Liver (tissue), 7 donors: ENCODE measurements at regions not wholly inside any gene's neighbourhood (a gene's known extent, or its start where the extent isn't known, plus 50 kb on each side); places are given as distances from the start of the nearest gene placed in this dataset.

Source experiments
- DNase-seq: peaks from one replicate; pipeline ENCODE4 v3.0.0-alpha.2; 2017; ENCODE audit warnings: low spot score
- H3K27ac ChIP-seq, 2 donors: one replicate each; pipeline ENCODE4 v1.7.0; 2013; ENCODE audit warnings: inconsistent platforms in 2 of 2, low read length in 2 of 2, control low read depth in 1 of 2, low read depth in 1 of 2, mild to moderate bottlenecking in 1 of 2
- H3K27me3 ChIP-seq, 4 donors: one replicate each; pipeline versions ENCODE4 v1.6.1 to v1.7.0; 2013; ENCODE audit warnings: low read length in 3 of 4, inconsistent platforms in 1 of 4, mild to moderate bottlenecking in 1 of 4, moderate library complexity in 1 of 4; ENCODE audit not compliant: control insufficient read depth in 4 of 4, insufficient read depth in 4 of 4
- H3K36me3 ChIP-seq, 4 donors: one replicate each; pipeline versions ENCODE4 v1.6.1 to v1.7.0; 2013; ENCODE audit warnings: low read length in 3 of 4, mild to moderate bottlenecking in 3 of 4, low read depth in 1 of 4, moderate library complexity in 1 of 4; ENCODE audit not compliant: control insufficient read depth in 4 of 4, insufficient read depth in 3 of 4
- H3K4me1 ChIP-seq, 4 donors: one replicate each; pipeline versions ENCODE4 v1.6.1 to v1.7.0; 2013; ENCODE audit warnings: low read length in 3 of 4, mild to moderate bottlenecking in 3 of 4, moderate library complexity in 1 of 4; ENCODE audit not compliant: control insufficient read depth in 4 of 4, insufficient read depth in 4 of 4
- H3K4me3 ChIP-seq, 3 donors: one replicate each; pipeline versions ENCODE4 v1.6.1 to v1.7.0; 2013; ENCODE audit warnings: low read length in 3 of 3, control low read depth in 1 of 3, low read depth in 1 of 3, mild to moderate bottlenecking in 1 of 3
- H3K9ac ChIP-seq, 2 donors: one replicate each; pipeline ENCODE4 v1.7.0; 2013; ENCODE audit warnings: low read length in 2 of 2, mild to moderate bottlenecking in 2 of 2, moderate library complexity in 2 of 2, control low read depth in 1 of 2, low read depth in 1 of 2
- H3K9me3 ChIP-seq, 4 donors: one replicate each; pipeline versions ENCODE4 v1.6.1 to v1.7.0; 2013; ENCODE audit warnings: low read length in 3 of 4; ENCODE audit not compliant: control insufficient read depth in 4 of 4
- ATF3 ChIP-seq: IDR thresholded peaks from 2 replicates; pipeline ENCODE4 v1.6.1; 2016; ENCODE audit warnings: antibody characterized with exemption
- CTCF ChIP-seq: fragments of 150-350 bp; IDR thresholded peaks from 2 replicates; pipeline ENCODE4 v1.5.1; 2017; ENCODE audit warnings: improper control_type of control experiment, low read depth, low read length; ENCODE audit not compliant: missing input control
- FOXA2 ChIP-seq: IDR thresholded peaks from 2 replicates; pipeline ENCODE4 v1.6.1; 2016; ENCODE audit warnings: antibody characterized with exemption
- GABPA ChIP-seq, 2 donors: IDR thresholded peaks in 1 of 2; conservative IDR thresholded peaks in 1 of 2; 2 replicates each; pipeline ENCODE4 v1.6.1; 2016; ENCODE audit warnings: antibody characterized with exemption in 2 of 2, mild to moderate bottlenecking in 1 of 2, moderate library complexity in 1 of 2
- HNF4A ChIP-seq, 2 donors: conservative IDR thresholded peaks; 2 replicates each; pipeline ENCODE4 v1.6.1; 2016; ENCODE audit warnings: antibody characterized with exemption in 2 of 2, mild to moderate bottlenecking in 2 of 2
- JUND ChIP-seq, 2 donors: IDR thresholded peaks; 2 replicates each; pipeline ENCODE4 v1.6.1; 2016; ENCODE audit warnings: antibody characterized with exemption in 2 of 2
- NR2F2 ChIP-seq: IDR thresholded peaks from 2 replicates; pipeline ENCODE4 v1.6.1; 2016; ENCODE audit warnings: antibody characterized with exemption
- RAD21 ChIP-seq, 2 donors: IDR thresholded peaks; 2 replicates each; pipeline ENCODE4 v1.6.1; 2016; ENCODE audit warnings: antibody characterized with exemption in 2 of 2, mild to moderate bottlenecking in 2 of 2
- RXRA ChIP-seq, 2 donors: IDR thresholded peaks; 2 replicates each; pipeline ENCODE4 v1.6.1; 2017 to 2018; ENCODE audit warnings: antibody characterized with exemption in 2 of 2, mild to moderate bottlenecking in 1 of 2
- SP1 ChIP-seq: IDR thresholded peaks from 2 replicates; pipeline ENCODE4 v1.6.1; 2018; ENCODE audit warnings: antibody characterized with exemption, mild to moderate bottlenecking
- TAF1 ChIP-seq: conservative IDR thresholded peaks from 2 replicates; pipeline ENCODE4 v1.6.1; 2016; ENCODE audit warnings: antibody characterized with exemption, mild to moderate bottlenecking
- YY1 ChIP-seq: IDR thresholded peaks from 2 replicates; pipeline ENCODE4 v1.6.1; 2016; ENCODE audit warnings: antibody characterized with exemption, mild to moderate bottlenecking
- ZBTB33 ChIP-seq: IDR thresholded peaks from 2 replicates; pipeline ENCODE4 v1.6.1; 2016; ENCODE audit warnings: antibody characterized with exemption
- TF ChIP-seq, protein P1 (sequence below): IDR thresholded peaks from 2 replicates; pipeline ENCODE4 v1.6.1; 2016; ENCODE audit warnings: antibody characterized with exemption, mild to moderate bottlenecking
- TF ChIP-seq, protein P2 (sequence below): IDR thresholded peaks from 2 replicates; pipeline ENCODE4 v1.6.1; 2016; ENCODE audit warnings: antibody characterized with exemption
- donor health status: healthy.
- donor health status: healthy.
- donor health status: healthy.
- donor health status: healthy.

DNA sequence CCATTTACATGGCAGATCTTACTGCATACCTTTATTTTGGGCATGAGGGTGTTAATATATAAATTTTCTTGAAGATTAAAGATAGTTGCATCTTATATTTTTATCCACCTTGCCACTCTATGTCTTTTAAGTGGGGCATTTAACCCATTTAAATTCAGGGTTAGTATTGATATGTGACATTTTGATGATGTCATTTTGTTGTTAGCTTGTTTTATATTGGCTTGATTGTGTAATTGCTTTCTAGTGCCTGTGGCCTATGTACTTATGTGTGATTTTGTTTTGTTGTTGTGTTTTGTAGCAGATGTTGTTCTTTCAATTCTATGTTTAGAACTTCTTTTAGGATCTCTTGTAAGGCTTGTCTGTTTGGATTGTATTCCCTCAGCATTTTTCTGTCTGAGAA is 939.9 kb upstream of the CDH9 start (continued):
- TF ChIP-seq, protein P1, sequence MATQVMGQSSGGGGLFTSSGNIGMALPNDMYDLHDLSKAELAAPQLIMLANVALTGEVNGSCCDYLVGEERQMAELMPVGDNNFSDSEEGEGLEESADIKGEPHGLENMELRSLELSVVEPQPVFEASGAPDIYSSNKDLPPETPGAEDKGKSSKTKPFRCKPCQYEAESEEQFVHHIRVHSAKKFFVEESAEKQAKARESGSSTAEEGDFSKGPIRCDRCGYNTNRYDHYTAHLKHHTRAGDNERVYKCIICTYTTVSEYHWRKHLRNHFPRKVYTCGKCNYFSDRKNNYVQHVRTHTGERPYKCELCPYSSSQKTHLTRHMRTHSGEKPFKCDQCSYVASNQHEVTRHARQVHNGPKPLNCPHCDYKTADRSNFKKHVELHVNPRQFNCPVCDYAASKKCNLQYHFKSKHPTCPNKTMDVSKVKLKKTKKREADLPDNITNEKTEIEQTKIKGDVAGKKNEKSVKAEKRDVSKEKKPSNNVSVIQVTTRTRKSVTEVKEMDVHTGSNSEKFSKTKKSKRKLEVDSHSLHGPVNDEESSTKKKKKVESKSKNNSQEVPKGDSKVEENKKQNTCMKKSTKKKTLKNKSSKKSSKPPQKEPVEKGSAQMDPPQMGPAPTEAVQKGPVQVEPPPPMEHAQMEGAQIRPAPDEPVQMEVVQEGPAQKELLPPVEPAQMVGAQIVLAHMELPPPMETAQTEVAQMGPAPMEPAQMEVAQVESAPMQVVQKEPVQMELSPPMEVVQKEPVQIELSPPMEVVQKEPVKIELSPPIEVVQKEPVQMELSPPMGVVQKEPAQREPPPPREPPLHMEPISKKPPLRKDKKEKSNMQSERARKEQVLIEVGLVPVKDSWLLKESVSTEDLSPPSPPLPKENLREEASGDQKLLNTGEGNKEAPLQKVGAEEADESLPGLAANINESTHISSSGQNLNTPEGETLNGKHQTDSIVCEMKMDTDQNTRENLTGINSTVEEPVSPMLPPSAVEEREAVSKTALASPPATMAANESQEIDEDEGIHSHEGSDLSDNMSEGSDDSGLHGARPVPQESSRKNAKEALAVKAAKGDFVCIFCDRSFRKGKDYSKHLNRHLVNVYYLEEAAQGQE: no peak

DNA sequence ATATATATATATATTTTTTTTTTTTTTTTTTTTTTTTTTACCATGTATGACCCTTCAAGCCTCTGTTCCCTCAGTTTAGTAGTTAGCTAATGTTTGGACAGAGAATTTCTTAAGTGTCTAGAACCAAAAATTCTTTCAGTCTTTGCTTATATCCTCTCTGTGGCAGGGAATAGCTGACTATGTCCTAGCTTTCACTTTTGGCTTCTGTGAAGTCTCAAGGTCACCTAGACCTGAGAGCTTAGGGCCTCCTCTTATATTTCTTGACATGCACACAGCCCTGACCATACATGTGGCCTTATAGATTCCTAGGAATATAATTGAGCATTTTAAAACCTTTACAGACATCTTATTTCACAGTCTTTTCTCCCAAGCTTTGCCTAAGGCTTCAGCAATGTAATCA is 930.8 kb upstream of the CDH9 start:
- TF ChIP-seq ZBTB33 (no peak), GABPA (IDR thresholded peaks at IDR 0.05 in 1 of 2, conservative IDR thresholded peaks at IDR 0.05 in 1 of 2) (no peak), RAD21 (IDR thresholded peaks at IDR 0.05) (no peak), CTCF (no peak), ATF3 (no peak), YY1 (no peak), TAF1 (no peak), JUND (IDR thresholded peaks at IDR 0.05) (no peak), HNF4A (conservative IDR thresholded peaks at IDR 0.05) (no peak), NR2F2 (no peak), FOXA2 (no peak), RXRA (IDR thresholded peaks at IDR 0.05) (no peak), SP1 (no peak)
- TF ChIP-seq, protein P2, sequence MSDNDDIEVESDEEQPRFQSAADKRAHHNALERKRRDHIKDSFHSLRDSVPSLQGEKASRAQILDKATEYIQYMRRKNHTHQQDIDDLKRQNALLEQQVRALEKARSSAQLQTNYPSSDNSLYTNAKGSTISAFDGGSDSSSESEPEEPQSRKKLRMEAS: no peak
- Histone ChIP-seq H3K4me3 (no peak overlapping the region), H3K9me3 (no peaks in the 10 kb centered on the region), H3K36me3 (no peaks in the 10 kb centered on the region), H3K9ac (no peak overlapping the region), H3K4me1 (no peaks in the 10 kb centered on the region), H3K27me3 (no peaks in the 10 kb centered on the region), H3K27ac (no peak overlapping the region)
- DNase-seq: no peak
